ENCODE measurements at regions not wholly inside any gene's neighbourhood (a gene's known extent, or its start where the extent isn't known, plus 50 kb on each side); places are given as distances from the start of the nearest gene placed in this dataset.

- Histone ChIP-seq H3K9ac (ENCODE audit: insufficient read depth, low read depth, low read length) (no peak overlapping the region), H4K20me1 (ENCODE audit: insufficient read depth, low read length) (no peaks in the 10 kb centered on the region), H3K36me3 (replicated peaks in 1 of 2; ENCODE audit: control insufficient read depth in 1 of 2, insufficient read depth in 2 of 2, low read length in 2 of 2) (no peaks in the 10 kb centered on the region), H3K4me2 (ENCODE audit: low read depth, low read length) (no peak overlapping the region), H3K27ac (ENCODE audit: extremely low read length, insufficient read depth, low read length) (no peak overlapping the region), H3K4me3 (replicated peaks in 1 of 3; ENCODE audit: insufficient read depth in 1 of 3, low read depth in 2 of 3, low read length in 3 of 3) (no peak overlapping the region), H3K27me3 (ENCODE audit: control insufficient read depth in 1 of 2, insufficient read depth in 2 of 2, low read length in 2 of 2) (peaks cover 2 to 28% of the 10 kb centered on the region in 2 experiments; a peak in 3 of 5 replicates), H2AFZ (ENCODE audit: low read length) (no peak overlapping the region), H3K9me3 (ENCODE audit: low read length) (no peaks in the 10 kb centered on the region), H3K4me1 (ENCODE audit: insufficient read depth, low read length) (no peaks in the 10 kb centered on the region), H3K79me2 (ENCODE audit: insufficient read depth, low read length) (no peaks in the 10 kb centered on the region)
- BruUV-seq (replicated peaks) = no TSS peak
- FAIRE-seq = no peak
- in situ Hi-C loops (cut with HindIII; ENCODE audit: extremely low pct_ligation_motif_present, low pct_unique_long_range_greater_than_20kb) (no loop called here), intact Hi-C loops (cut with micrococcal nuclease; ENCODE audit: unreplicated experiment) (no loop called here)
- no peak for TF ChIP-seq ZNF746 (CRISPR knock-in tag; IDR thresholded peaks at IDR 0.05)
- POLR2A ChIA-PET = no interaction called here
- CTCF ChIA-PET (ENCODE audit: low intra/inter-chr PET ratio, low total read pairs) = no interaction called here
- WGBS (ENCODE audit: low lambda C conversion rate) = 88% methylated on average over 1 of the region's 8 CpGs
- no peak for ATAC-seq
- DNase-seq (ENCODE audit: low spot score) = no peak
These were observed 73.7 kb upstream of the IPO5 start for GRCh38 chr13:97879646-97880310.

- ChIA-PET CTCF (ENCODE audit: low intra/inter-chr PET ratio, low total read pairs) (no interaction called here), POLR2A (no interaction called here)
- Histone ChIP-seq H3K79me2 (ENCODE audit: insufficient read depth, low read length) (no peaks in the 10 kb centered on the region), H4K20me1 (ENCODE audit: insufficient read depth, low read length) (no peaks in the 10 kb centered on the region), H3K4me1 (ENCODE audit: insufficient read depth, low read length) (no peaks in the 10 kb centered on the region), H2AFZ (ENCODE audit: low read length) (no peak overlapping the region), H3K4me2 (ENCODE audit: low read depth, low read length) (no peak overlapping the region), H3K4me3 (replicated peaks in 1 of 3; ENCODE audit: insufficient read depth in 1 of 3, low read depth in 2 of 3, low read length in 3 of 3) (no peak overlapping the region), H3K9ac (ENCODE audit: insufficient read depth, low read depth, low read length) (no peak overlapping the region), H3K9me3 (ENCODE audit: low read length) (no peaks in the 10 kb centered on the region), H3K36me3 (replicated peaks in 1 of 2; ENCODE audit: control insufficient read depth in 1 of 2, insufficient read depth in 2 of 2, low read length in 2 of 2) (no peaks in the 10 kb centered on the region), H3K27ac (ENCODE audit: extremely low read length, insufficient read depth, low read length) (no peak overlapping the region), H3K27me3 (ENCODE audit: control insufficient read depth in 1 of 2, insufficient read depth in 2 of 2, low read length in 2 of 2) (peaks cover 0 to 23% of the 10 kb centered on the region in 2 experiments; a peak in 3 of 5 replicates)
- 7% methylated on average over 5 of the region's 5 CpGs for WGBS (ENCODE audit: low lambda C conversion rate)
- DNase-seq (ENCODE audit: low spot score) = no peak
- in situ Hi-C loops (cut with HindIII; ENCODE audit: extremely low pct_ligation_motif_present, low pct_unique_long_range_greater_than_20kb) (no loop called here), intact Hi-C loops (cut with micrococcal nuclease; ENCODE audit: unreplicated experiment) (no loop called here)
- FAIRE-seq = no peak
- no peak for TF ChIP-seq ZNF781 (CRISPR knock-in tag; IDR thresholded peaks at IDR 0.05; ENCODE audit: borderline replicate concordance, not compliant biosample characterization)
- TF ChIP-seq PATZ1 (CRISPR knock-in tag; IDR thresholded peaks at IDR 0.05) = no peak
- ATAC-seq = no peak
- no TSS peak for BruUV-seq (replicated peaks)
These were observed 73.2 kb upstream of the IPO5 start for GRCh38 chr13:97880311-97880675.
